Peyer's patch (tissue), 4 donors: ENCODE measurements at regions not wholly inside any gene's neighbourhood (a gene's known extent, or its start where the extent isn't known, plus 50 kb on each side); places are given as distances from the start of the nearest gene placed in this dataset.

Source experiments
- POLR2A ChIP-seq, 2 donors: fragments of 450-650 bp; IDR thresholded peaks; one replicate each; pipeline ENCODE4 v1.5.1; 2017; ENCODE audit warnings: antibody characterized with exemption in 2 of 2, mild to moderate bottlenecking in 2 of 2, moderate library complexity in 2 of 2
- TF ChIP-seq, protein P1 (sequence below), 6 experiments: fragments of 450-650 bp in 4 of 6; fragments of 200-600 bp in 2 of 6; sonication (generic) in 1 of 6; IDR thresholded peaks; one replicate each; pipeline ENCODE4 v1.5.1; 2017 to 2019; ENCODE audit warnings: antibody characterized with exemption in 6 of 6, mild to moderate bottlenecking in 3 of 6, moderate library complexity in 1 of 6

DNA sequence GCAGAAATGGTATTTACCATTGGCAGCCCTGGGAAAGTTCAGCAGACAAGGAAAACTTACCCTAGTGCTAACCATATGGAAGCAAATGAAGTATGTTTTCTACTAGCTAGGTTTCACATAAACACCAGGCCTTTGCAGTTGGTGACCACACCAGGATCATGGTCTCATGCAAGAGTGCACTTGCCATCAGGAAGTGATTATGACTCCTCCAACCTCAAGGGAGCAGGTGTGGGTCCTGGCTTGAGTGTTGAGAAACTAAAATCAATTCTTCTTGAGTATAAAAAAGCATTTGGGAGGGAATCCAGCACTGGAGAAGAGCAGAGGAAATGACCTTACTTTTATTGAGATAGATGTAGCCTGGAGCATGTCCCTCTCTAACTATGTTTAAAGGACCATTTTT lies 56.8 kb upstream of the SPAG16 start:
- TF ChIP-seq, protein P1, sequence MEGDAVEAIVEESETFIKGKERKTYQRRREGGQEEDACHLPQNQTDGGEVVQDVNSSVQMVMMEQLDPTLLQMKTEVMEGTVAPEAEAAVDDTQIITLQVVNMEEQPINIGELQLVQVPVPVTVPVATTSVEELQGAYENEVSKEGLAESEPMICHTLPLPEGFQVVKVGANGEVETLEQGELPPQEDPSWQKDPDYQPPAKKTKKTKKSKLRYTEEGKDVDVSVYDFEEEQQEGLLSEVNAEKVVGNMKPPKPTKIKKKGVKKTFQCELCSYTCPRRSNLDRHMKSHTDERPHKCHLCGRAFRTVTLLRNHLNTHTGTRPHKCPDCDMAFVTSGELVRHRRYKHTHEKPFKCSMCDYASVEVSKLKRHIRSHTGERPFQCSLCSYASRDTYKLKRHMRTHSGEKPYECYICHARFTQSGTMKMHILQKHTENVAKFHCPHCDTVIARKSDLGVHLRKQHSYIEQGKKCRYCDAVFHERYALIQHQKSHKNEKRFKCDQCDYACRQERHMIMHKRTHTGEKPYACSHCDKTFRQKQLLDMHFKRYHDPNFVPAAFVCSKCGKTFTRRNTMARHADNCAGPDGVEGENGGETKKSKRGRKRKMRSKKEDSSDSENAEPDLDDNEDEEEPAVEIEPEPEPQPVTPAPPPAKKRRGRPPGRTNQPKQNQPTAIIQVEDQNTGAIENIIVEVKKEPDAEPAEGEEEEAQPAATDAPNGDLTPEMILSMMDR (IDR thresholded peaks at IDR 0.05): no peak
- TF ChIP-seq POLR2A (IDR thresholded peaks at IDR 0.05): no peak
